GM03348 (cell line): ENCODE measurements at regions not wholly inside any gene's neighbourhood (a gene's known extent, or its start where the extent isn't known, plus 50 kb on each side); places are given as distances from the start of the nearest gene placed in this dataset.
"Not testable (repeated sequence)": the region's sequence is repeated elsewhere in the genome, so short reads cannot be mapped to it uniquely, and the experiment has no call there.

Experiments used
- DNase-seq: peaks from one replicate; pipeline ENCODE4 v3.0.0; 2012; ENCODE audit warnings: low spot score

- no peak for DNase-seq
These were observed 77.8 kb downstream of the TEX36 start for GRCh38 chr10:125605167-125605566.

- DNase-seq: no peak
These were observed 80.1 kb downstream of the TEX36 start for GRCh38 chr10:125602825-125603224.

DNA sequence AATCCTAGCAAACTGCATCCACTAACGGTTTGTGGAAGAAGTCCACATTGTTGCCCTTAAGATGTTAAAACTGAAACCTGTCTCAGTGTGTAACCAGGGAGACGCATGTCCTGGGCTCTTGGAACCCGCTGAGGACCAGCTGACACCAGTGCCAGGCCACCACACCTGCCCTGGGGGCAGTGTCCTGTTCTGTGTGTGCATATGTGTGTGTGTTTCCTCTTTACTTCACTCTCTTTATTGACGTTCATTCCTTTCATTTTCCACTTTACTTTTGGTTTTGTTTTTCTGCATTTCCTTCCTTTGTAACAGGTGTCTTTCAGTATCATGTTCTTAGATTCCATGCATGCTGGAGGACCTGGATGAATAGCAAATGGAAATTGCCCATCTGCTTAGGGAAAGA is 83.8 kb downstream of the TEX36 start:
- no peak for DNase-seq

DNA sequence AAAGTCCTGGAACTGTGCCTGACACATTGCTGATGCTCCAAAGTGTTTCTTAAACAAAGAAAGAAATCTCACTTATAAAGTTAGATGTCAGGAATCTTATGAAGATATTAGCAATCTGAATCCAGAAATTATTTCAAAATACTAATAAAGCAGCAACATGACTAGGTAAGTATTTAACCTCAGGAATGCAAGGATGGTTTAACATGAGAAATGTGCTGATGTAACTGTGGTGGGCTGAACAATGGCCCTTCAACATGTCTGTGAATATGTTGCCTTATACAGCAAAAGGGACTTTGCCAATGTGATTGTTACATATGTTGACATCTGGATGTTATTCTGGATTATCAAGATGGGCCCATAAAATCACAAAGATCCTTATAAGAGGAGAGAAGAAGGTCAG is 87.1 kb downstream of the TEX36 start:
- no peak for DNase-seq

DNA sequence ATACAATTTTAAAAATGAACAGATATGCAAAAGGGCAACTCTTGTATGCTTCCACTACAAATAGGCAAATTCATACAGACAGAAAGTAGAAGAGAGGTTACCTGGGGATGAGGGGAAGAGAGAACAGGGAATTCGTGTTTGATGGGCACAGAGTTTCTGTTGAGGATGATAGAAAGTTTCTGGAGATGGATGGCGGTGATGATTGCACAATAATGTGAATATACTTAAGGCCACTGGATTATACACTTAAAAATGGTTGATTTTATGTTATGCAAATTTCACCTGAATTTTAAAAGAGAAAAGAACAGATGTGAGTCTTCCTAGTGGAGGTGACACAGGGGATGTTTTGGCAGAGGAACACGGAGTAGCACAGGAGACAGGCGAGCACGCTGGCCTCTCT is 89.3 kb downstream of the TEX36 start:
- no peak for DNase-seq

- DNase-seq: no peak
These were observed 90.1 kb downstream of the TEX36 start for GRCh38 chr10:125592897-125593296.

DNA sequence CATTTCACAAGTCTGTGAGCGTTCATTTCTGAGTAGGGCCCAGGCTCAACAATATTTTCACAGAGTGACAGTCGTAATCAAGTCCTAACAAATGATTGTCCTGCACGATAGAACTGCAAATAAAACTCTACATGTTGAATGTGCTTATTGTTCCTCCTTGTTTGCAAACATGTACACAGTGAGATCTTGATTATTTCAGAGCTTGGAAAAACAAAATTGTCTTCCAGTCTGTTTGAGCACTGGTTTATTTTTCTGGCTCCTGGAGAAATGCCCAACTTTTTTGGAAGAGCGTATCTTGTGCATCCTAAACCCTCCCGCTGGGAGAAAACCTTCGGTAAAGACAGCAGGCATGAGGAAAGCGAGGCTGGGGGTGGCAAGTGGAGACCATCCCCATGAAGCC is 91.1 kb downstream of the TEX36 start:
- no peak for DNase-seq

GRCh38 chr10:125588738-125589137 is 94.2 kb downstream of the TEX36 start:
- not testable (repeated sequence) for DNase-seq

DNA sequence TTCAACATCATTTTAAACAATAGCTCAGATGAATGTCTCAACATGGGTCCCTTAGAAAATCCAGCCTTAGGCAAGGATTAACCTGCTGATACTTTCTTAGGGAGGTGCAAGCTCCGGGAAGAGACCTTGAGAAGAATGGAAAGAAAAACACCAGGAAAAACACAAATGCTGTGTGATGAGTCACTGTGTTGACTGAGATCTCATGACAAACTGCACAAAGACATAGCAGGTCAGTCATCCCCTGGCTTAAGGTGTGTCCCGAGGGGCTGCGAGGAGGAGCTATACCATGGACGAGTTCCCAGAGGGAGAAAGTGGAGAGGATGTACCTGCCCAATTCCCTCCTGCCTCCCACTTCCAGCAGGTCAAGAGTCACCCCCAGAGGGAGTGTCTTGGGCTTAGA is 98.0 kb downstream of the TEX36 start:
- DNase-seq: no peak

DNA sequence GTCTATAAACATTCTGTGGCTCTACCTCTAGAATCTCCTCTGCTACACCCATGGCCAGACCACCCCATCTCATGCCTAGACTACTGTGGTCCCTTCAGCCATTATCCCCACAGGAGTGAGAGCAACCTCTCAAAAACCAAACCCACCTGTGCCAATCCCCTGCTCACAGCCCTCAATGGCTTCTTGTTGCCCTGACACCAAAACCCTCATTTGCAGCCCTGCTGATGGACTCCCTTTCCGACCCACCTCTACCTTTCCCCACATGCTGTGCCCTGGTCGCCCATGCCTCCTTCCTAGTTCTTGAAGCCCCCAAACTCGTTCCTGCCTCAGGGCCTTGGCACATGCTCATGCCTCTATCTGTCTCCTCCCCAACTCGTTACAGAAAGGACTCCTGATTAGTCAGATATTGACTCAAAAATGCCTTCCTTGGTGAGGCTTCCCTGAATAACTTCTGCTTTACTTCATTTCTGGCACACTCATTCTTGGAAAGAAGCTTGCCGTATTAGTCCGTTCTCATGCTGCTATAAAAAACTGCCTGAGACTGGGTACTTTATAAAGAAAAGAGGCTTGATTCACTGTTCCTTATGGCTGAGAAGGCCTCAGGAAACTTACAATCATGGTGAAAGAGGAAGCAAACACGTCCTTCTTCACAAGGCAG is 104.2 kb downstream of the TEX36 start:
- no peak for DNase-seq

DNA sequence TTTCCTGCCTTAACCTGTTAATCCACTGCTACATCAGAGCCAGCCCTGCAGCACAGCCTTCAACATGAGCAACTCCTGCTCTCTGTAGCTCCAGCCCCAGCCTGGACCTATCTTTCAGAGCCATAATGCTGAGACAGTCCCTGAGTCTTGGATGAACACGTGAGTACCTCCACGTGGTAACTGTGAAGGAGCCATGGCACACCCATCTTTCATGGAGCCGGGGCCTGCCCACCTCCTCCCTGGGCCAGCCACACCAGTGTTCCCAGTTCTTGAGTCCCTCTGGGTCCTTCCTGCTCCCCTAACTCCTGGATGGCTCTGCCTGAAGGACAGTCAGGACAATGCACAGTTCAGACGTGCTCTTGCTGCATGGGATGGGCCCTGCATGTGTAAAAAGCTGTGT is 107.1 kb downstream of the TEX36 start:
- DNase-seq: no peak

GRCh38 chr10:125568156-125568555 is 114.8 kb downstream of the TEX36 start:
- DNase-seq: no peak

GRCh38 chr10:125567529-125567928 is 115.4 kb downstream of the TEX36 start:
- no peak for DNase-seq

DNA sequence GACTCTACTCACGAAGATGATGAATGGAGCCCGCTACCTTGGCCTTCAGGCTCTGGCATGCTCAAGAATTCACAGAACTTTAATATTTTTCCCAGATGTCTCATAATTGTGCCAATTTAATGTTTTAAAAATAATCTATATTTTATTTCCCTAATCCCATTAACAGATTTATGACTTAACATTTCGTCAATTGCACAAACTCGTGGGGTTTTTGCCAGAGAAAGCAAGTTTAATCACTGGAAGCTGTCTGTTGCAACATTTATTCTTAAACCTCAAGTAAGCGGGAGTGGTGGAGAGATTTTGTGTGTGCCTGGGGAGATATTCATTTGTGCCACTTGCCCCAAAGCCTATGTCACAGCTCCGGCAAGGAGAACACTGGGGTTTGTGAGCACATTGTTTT is 117.9 kb downstream of the TEX36 start:
- no peak for DNase-seq

DNA sequence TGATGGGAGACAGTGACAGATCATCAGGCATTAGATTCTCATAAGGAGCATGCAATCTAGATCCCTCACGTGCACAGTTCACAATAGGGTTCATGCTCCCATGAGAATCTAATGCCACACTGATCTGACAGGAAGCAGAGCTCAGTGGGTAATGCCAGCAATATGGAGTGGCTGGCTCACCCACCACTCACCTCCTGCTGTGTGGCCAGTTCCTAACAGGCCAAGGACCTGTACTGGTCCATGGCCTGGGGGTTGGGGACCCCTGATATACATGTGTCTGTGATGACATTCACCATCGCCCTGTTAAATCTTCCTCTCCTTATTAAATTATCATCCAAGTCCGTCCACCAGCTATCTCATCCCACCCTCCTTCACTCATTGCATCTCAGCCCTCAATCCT is 118.4 kb downstream of the TEX36 start:
- no peak for DNase-seq

- no peak for DNase-seq
These were observed 120.2 kb downstream of the TEX36 start for GRCh38 chr10:125562737-125563136.

DNA sequence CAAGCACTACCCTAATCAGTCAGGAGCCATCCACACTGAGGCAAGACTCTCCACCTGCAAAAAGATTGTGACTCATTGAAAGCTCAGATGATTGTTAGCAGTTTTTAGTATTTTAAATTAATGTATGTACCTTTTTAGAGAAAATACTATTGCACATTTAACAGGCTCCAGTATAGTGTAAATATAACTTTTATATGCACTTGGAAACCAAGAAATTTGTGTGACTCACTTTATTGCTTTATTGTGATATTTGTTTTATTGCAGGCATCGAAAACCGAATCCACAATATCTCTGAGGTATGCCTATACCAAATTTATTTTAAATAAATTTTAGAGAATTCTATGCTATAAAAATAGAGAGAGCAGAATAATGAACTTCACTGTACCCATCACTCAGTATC is 122.0 kb downstream of the TEX36 start:
- no peak for DNase-seq

DNA sequence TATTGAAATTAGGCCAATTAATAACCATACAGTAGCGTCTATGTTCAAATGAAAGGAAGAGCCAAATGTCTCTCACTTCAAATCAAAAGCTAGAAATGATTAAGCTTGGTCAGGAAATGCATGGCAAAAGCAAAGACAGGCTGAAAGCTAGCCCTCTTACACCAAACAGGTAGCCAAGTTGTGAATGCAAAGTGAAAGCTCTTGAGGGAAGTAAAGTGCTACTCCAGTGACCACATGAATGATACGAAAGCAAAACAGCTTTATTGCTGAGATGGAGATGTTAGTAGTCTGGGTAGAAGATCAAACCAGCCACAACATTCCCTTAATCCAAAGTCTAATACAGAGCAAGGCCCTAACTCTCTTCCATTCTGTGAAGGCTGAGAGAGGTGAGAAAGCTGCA is 123.8 kb downstream of the TEX36 start:
- no peak for DNase-seq

GRCh38 chr10:125557801-125558505 is 125.0 kb downstream of the TEX36 start:
- DNase-seq: no peak

DNA sequence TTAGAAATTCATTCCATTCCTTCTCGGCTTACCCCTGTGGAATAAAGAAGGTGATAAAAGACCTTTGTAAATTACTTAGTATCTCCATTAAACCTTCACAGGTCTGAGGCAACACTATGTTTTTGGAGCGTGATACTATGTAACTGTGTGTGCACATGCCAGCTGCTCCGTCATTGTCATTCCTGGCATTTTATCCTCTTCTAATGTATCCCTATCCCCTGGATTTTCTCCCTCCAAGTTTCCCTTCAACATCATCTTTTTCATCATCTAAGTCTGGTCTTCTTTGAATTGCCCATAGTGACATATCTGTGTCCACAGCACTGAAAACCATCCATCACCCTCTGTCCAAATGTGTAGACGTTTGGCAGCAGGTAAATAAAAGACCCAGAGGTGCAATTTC is 125.7 kb downstream of the TEX36 start:
- DNase-seq: no peak

GRCh38 chr10:125556882-125557281 is 126.1 kb downstream of the TEX36 start:
- DNase-seq: no peak

GRCh38 chr10:125555743-125556142 is 127.2 kb downstream of the TEX36 start:
- no peak for DNase-seq

- no peak for DNase-seq
These were observed 127.7 kb downstream of the TEX36 start for GRCh38 chr10:125555267-125555666.

DNA sequence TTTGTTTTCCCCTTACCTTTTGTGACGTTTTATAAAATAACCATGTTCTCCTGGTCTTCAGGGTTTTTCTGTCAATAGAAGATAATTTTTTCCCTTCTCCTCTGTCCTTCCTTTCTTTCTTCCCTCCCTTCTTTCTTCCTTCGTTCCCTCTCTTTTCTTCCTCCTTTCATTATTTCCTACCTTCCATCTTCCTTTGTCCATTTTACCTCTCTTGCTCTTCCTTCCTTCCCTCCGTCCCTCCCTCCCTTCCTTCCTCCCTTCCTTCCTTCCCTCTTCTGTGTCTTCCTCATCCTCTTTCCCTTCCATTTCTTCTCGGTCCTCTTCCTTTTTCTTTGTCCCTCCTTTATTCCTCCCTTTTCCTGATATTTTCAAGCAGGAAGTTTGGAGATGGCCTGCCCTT is 128.2 kb downstream of the TEX36 start:
- DNase-seq: no peak
